Esophagus squamous epithelium (tissue), 4 donors: ENCODE measurements at regions not wholly inside any gene's neighbourhood (a gene's known extent, or its start where the extent isn't known, plus 50 kb on each side); places are given as distances from the start of the nearest gene placed in this dataset.

Experiments
- CTCF ChIP-seq, 6 experiments: fragments of 450-650 bp in 4 of 6; fragments of 200-600 bp in 2 of 6; sonication (generic) in 2 of 6; IDR thresholded peaks; one replicate each; pipeline ENCODE4 v1.5.1; 2016 to 2019; ENCODE audit warnings: antibody characterized with exemption in 6 of 6, mild to moderate bottlenecking in 4 of 6, moderate library complexity in 4 of 6
- POLR2A ChIP-seq, 4 donors: fragments of 450-650 bp; IDR thresholded peaks; one replicate each; pipeline ENCODE4 v1.6.1; 2017; ENCODE audit warnings: antibody characterized with exemption in 4 of 4, mild to moderate bottlenecking in 4 of 4, moderate library complexity in 3 of 4

- TF ChIP-seq CTCF (IDR thresholded peaks at IDR 0.05) = no peak
- no peak for TF ChIP-seq POLR2A (IDR thresholded peaks at IDR 0.05)
Measured at GRCh38 chr18:67710639-67711038, 194.1 kb upstream of the DSEL start.
